GM19240 (cell line): ENCODE measurements at regions not wholly inside any gene's neighbourhood (a gene's known extent, or its start where the extent isn't known, plus 50 kb on each side); places are given as distances from the start of the nearest gene placed in this dataset.

Source experiments
- DNase-seq: peaks from one replicate; pipeline ENCODE4 v3.0.0; 2011; ENCODE audit warnings: low spot score; ENCODE audit not compliant: insufficient read length

DNA sequence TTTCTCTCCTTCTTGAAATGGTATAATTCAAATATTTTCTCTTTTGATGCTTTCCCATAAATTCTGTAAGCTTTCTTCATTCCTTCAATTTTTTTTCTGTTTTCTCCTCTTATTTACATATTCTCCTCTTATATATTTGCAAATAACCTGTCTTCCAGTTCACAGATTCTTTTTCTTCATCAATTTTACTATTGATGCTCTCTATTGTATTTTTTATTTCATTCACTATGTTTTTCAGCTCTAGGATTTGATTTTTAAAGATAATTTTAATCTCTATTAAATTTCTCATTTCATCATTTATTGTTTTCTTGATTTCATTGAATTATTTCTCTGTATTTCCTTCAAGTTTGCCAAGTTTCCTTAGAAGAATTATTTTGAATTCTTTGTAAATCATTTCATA is 54.0 kb upstream of the PRPS1L1 start:
- no peak for DNase-seq

DNA sequence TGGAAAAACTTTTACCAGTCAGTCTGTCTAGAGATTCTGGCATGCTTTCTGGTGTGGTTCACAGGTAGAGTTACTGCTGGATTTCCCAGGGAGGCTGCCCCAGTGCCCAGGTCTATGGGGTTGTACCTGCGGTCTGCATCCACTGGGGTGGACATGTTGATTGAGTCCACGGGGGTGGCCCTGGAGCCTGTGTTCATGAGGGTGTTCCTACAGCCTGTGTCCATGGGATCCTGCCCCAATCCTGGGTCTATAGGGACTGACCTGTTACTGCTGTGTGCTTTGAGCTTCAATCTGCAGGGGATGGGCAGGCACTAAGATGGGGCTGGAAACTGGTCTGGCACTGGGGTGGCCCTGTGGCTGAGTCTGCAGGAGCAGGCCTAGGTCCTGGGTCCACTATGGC is 54.5 kb upstream of the PRPS1L1 start:
- DNase-seq = no peak

DNA sequence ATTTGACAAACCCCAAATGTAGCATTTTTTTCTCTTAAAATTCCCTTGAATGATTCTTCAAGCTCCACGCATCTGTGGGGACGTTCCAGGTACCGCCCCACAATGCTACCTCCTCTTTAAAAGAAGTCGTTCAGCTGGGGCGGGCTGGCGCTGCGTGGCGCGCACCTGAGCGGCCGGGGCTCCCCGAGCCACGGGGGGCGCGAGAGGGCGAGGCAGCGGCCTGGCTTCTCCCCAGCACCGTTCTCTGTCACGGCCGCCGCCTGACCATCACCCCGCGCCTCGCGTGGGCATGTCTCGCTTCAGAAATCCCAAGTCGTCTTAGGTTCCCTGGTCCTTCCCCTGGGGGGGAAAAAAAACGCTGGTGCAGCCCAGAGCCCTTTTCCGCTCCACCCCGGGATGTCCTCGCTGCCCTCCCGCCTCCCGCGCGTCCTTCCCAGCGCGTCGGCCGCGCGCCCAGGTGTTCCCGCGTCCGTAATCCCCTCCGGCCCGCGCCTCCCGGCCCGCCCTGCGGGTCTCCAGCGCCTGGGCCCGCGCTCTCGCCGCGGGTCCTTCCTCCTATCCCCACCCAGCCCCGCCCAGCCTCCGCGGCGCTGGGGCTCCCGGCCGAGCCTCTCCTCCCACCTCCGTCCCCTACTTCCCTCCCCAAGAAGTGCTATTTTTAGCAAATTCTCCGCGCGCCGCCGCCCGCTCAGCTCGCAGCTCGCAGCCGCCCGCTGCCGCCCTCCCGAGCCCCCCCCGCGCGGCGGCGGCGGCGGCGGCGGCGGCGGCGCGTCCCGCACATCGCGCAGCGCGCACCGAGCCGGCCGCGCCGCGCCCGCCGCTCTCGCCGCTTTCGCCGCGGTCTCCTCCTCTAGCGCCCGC is 58.7 kb upstream of the PRPS1L1 start:
- no peak for DNase-seq

DNA sequence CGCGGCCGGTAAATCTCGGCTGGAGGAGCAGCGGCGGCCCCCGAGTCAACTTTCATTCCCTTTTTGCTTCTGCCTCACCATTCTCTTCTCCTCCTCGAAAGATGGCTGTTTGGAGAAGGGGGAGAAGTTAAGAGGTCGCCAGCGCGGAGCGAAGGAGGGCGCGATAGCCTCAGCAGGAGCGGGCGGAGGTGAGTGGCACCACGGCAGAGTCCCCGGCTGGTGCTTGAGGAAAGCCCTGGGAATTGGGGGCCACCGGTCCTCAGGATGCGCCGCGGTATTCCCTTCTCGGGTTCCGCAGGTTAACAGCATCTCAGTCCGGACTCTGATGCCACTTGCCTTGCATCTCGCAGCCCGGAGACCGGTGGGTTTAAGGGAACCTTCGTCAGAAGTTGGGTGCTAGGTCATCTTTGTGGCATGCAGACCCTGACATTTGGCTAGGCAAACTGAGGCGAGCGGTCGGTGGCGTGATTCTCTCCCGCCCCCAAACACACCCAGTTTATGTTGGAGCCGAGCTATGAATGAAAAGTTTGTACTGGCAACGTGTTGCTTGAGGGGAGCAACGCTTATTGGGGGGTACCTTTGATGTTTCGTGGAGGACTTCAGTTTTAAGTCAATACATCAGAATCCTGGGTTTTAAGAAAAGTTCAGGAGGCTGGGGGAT is 59.5 kb upstream of the PRPS1L1 start:
- DNase-seq = no peak

DNA sequence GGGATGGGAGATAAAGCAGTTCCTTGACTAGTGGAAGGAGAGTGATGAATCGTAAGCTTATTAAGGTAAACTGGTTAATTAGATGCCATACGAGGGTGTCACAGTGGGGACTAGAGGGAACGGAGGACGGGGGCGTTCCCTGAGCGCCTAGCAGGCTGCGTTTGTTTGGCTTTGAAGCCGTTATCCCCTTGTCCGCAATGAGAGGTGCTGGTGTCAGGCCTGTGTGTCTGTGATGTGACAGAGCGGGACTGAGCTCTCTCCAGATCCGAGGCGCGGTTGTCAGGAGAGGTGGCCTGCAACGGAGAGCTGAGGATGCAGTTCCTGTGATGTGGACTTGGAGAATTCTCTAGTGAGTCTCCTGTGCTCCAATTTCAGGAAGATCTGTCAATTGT is 60.0 kb upstream of the PRPS1L1 start:
- no peak for DNase-seq

DNA sequence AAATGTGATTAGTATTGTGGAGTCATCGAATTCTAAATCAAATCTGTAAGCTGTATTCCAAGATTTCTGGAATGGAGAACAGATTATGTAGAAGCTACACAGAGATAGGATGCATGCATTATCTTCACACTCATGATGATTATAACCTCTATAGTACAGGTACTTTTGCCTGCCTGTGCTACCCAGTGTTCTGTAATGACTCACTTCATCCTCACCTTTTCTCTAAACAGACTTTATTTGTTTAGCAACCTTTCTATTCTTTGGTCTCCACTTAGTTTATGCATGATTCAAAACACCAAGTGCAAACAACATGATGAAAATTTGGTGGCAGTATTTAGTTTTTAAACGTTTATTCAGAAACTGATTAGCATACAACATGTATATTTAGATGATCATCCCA is 68.4 kb upstream of the PRPS1L1 start:
- no peak for DNase-seq

DNA sequence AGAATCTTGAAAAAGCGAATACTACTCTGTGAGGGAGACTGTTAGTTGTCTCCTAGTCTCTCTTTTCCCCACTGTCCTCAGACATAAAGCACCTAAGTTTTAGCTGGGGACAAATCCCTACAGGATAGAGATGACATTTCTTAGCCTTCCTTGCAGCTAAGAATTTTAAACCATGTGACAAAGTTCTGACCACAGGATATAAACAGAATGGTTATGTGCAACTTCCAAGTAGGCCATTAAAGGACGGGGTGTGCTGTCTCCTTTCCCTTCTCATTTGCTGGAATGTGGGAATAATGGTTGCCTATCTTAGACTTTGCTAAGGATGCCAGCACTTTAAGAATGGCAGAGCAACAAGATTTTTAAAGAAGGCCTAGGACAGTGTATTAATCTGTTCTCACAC is 74.9 kb upstream of the PRPS1L1 start:
- DNase-seq = no peak

DNA sequence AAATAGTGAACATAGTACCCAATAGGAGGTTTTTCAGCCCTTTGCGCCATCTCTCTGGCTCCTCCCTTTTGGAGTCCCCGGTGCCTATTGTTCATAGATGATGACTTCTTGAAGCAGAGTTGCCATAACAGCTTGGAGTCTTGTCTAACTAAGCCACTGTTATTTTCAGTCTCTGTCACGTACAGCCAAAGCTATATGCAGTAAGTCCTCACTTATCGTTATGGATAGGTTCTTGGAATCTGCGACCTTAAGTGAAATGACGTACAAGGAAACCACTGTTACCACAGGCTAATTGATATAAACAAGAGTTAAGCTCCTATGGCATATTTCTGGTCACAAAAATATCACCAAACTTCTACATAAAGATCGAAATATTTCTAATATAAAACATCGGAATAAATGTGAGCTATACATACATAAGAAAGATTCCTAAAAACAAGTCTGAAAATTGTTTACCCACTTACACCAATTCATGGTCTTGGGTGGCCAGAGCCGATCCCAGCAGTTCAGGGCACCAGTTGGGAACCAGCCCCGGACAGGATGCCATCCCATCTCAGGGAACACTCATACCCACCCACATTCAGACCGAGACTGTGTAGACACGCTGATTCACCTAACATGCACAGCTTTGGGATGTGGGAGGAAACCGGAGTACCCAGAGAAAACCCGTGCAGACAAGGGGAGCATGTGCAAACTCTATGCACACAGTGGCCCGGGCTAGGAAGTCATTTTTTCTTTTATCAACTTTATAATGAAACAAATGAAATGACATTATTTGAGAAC is 76.0 kb upstream of the PRPS1L1 start:
- DNase-seq = no peak

DNA sequence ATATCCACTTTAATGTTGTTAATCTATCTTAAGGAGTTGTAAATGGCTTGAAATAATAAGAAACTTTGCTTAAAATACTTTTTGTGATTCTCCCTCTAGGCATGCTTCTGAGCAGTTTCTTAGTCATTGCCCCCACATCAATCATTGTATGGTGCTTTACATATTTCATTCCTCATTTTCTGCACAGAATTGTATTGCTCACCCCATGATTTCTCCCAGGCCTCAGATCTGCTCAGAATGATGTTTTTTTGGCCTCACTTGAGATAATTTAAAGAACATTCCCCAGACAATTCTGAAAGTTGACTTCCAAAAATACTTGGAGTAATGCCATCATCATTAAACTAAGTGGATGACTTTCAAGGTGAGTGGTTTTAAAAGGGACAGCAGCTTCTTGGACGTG is 82.1 kb upstream of the PRPS1L1 start:
- no peak for DNase-seq

DNA sequence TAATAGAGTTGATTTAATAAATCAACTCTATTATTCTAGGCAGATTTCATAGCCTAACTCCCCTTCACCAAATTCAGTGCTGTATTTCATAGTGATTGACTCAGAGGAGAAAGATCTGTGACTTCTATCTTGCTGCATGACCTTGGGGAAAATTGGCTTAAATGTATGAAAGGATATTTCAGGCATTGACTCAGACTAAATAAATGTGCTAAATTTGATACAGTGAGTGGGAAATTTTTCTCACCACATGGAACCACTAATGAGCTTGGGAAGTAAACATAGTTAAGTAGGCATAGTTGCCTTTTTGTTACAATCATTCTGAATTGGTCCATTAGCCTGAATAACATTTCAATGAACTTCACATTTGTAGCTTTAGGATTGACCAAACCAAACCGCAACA is 89.0 kb upstream of the PRPS1L1 start:
- no peak for DNase-seq

DNA sequence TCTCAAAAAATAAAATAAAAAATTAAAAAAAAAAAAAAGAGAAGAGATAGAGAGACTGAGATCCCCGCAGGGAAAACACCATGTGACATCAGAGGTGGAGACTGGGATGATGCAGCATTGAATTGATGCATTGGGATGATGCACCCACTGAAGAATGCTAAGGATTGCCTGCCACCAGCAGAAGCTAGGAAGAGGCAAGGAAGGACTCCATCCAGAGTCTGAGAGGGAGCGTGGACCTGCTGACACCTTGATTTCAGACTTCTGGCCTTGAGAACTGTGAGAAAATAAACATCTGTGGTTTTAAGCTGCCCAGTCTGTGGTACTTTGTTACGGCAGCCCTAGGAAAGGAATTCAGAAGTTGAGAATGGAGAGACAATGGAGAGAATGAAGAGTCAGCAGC is 89.8 kb upstream of the PRPS1L1 start:
- DNase-seq = no peak

DNA sequence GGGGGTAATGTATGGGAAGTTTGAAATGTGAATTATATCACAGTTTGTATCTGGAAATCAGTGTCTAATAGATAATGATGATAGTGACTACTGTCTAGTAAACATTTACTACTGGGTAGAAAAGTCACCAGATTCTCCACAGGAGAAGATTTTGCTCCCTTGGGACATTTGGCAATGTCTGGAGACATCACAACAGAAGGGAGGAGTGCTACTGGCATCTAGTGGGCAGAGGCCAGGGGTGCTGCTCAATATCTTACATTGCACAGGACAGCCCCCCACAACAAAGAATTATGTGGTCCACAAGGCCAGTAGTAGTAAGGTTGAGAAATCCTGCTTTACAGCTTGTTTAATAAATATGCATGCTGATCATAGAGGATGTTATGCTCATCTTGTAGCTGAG is 92.3 kb upstream of the PRPS1L1 start:
- no peak for DNase-seq

DNA sequence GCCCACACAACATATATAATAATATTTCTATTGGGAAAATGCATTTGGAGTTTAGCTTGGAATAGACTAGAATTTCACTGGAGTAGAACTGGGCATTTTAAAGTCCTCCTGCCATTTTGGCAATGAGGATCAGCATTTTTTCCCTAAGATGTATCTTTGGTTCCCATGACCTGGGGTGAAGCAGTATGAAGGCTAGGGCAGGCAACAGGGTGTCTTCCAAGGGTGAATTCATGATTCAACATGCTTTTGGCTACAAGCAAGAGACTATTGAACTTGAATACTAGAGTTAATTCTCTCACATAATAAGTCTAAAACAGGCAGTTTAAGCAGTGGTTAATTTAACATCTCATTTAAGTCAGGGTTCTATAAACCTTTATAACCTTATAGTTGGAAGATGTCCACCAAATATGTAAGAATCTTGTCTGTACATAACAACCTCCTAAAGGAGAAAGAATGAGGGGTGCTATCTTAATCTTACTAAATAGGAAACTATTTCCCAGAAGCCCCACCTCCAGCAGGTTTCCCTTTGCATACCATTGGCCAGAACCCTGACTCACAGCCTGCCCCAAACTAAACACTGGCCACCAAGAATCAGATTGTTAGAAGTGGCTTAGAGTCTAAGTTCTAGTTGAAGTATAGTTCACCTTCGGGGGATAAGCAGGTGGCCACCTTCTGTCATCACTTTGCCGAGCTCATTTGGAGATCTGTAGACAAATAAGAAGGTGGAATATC is 96.0 kb upstream of the PRPS1L1 start:
- no peak for DNase-seq

DNA sequence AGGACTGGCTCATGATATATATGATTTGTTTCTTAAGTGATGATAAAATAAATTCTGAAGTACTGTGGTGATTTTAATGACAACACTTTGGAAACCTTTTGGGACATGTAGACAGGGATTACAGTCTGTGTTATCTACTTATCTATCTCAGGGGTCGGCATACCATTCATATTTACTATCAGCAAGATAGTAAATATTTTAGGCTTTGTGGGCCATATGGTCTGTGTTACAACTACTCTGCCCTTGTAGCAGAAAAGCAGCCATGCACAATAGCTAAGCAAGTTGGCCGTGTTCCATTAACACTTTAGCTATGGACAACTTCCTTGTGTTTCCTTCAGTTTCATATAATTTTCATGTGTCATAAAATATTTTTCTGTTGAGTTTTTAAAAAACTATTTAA is 97.8 kb upstream of the PRPS1L1 start:
- DNase-seq = no peak

DNA sequence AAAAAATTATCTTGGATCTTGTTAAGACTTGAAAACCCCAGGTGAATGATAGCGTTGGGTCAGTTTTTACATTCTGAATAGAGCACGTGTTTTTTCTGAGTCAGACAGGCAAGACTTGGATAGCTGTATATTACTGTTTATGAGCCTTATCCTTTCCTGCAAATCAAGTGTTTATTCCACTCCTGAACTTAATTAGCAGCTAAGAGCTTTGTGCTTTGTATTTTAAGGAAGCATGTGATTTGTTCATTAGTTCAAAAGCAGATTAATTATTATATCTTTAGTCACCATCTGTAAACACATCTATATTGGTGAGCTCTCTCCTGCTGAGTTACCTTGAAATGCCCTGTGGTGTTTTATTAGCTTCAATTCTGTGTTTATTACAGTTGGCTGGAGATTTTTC is 98.6 kb upstream of the PRPS1L1 start:
- DNase-seq = no peak

DNA sequence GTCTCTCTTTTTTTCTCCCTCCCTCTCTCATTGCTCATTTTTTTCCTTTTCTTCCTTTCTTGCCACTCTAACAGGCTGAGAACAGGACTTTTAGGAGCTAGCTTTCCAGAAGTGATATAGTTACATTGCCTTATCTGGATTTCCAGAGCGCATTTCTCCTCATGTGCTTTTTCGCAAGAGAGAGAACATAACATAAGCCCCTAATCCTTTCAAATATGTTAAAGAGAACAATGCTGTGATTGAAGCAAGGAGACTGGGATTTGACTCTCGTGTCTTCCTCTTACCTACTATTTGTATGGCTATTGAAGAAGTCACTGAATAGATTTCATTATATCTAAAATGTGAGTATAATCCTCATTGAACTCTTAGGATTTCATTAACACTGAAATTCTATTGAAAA is 101.2 kb upstream of the PRPS1L1 start:
- DNase-seq = no peak

DNA sequence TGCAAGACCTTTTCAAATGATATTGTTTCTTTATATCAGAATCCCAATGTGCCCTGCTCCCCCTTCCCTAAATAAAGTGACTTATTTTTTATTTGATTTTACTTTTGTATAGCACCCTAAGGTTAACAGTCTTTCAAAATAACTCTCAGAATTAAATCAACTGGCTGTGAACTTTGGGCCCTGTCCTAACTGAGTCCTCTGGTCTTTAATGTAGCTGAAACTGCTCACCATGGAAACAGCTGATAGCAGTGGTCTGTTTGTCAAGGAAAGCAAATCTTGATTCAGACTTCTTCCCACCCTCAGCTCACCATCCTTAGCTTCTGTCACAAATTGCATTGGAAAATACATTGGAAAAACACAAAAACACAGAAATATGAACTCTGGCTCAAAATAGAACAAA is 105.2 kb upstream of the PRPS1L1 start:
- no peak for DNase-seq

DNA sequence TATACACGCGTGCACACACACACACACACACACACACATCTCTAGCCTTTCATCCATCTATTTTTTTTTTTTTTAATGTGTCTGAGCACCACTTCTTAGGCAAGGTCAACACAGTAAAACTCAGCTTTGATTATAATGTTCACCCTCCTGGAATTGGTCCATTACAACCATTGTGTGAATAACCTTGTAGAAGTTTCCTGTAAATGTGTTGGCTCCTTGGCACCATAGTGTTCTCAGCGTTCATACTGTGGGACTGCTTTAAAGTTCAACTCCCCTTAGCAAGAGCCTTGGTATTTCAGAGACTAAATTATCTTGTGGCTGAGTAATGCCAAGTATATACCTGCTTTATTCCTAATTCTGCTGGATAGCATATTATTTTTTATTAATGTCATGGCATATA is 106.3 kb upstream of the PRPS1L1 start:
- DNase-seq = no peak

DNA sequence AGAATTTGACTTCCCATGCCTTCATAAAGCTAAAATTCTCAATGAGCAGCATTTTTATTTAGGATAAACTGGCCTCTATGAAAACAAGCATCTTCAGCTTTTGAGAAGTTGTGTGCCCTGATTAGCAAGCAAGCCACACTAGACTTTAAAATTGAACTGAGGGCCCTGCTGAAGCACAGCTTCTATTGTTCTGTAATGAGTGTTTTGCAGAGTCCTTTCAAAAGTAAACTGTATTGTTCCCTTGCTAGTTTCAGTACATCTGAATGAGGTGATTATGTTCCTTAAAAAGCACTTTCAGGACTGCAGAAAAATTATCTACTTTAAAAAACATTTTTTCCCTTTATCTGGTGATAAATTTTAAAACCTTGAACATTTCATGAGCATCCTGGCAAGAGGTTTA is 113.3 kb upstream of the PRPS1L1 start:
- DNase-seq = no peak

DNA sequence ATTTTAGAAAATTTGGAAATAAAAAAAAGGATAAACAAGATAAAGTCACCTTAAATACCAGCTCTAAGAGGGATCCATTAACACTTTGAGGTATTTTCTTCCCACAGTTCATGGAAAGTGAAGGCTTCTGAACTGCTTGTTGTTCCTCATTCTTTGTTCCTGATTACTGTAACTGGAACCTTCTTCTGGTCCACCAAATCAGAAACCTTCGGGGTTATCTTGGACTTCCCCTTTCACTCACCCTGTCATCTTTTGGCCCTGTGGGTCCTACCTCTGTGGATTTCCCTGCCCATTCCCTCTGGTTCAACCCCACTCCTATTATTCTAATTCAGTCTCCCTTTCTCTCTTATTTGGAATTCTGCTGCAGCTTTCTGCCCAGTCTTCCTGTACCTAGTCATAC is 116.5 kb upstream of the PRPS1L1 start:
- no peak for DNase-seq

DNA sequence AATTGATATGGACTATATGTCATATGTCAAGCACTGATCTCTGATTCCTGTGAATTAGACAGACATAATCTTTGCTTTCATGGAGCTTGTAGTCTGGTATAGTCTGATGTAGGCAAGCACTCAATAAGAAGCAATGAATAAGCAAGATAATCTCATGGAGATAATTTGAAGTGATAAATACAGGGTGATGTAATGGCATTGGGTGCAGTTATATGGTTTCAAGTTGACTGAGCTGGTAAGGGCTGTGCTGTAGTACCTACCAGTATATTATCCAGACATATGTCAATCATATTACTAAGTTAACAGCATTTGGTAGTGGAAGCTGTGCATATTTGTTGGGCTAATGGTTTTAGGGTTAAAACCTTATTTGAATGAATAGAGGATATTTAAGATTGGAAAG is 117.5 kb upstream of the PRPS1L1 start:
- DNase-seq = no peak

DNA sequence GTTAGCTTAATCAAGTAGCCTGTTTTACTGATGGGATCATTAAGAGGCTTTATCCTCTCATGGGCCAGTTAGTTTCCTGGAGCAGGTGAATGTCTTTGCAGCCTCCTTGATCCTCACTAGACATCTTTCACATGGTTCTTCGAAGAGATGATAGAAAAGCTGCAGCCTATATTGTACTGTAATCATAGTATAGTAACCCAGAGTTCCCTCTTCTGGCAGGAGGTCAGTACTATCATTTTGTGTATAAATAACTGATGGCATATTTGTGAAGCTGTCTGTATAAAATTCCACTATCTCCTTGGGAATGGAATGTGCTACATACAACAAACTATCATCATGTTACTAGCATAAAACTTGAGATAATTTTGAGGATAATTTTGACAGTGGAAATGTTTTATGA is 123.8 kb upstream of the PRPS1L1 start:
- DNase-seq = no peak
